Osteoblast (primary cell): ENCODE measurements at regions not wholly inside any gene's neighbourhood (a gene's known extent, or its start where the extent isn't known, plus 50 kb on each side); places are given as distances from the start of the nearest gene placed in this dataset.

Source experiments
- DNase-seq: peaks from one replicate; pipeline ENCODE4 v3.0.0; 2011; ENCODE audit warnings: low spot score, mixed read lengths; ENCODE audit not compliant: insufficient read length; ENCODE audit errors: missing footprints
- H2AFZ ChIP-seq: 2 replicates; pipeline ENCODE4 v1.6.0; 2011; ENCODE audit warnings: mild to moderate bottlenecking, low read length
- H3K27ac ChIP-seq: 2 replicates; pipeline ENCODE4 v1.5.1; 2011; ENCODE audit warnings: mild to moderate bottlenecking, low read depth, low read length, moderate library complexity
- H3K27me3 ChIP-seq: 2 replicates; pipeline ENCODE4 v1.6.0; 2012; ENCODE audit warnings: mild to moderate bottlenecking, control low read depth, inconsistent platforms, low read length, moderate library complexity; ENCODE audit not compliant: insufficient read depth
- H3K36me3 ChIP-seq: 2 replicates; pipeline ENCODE4 v1.5.1; 2011; ENCODE audit warnings: mild to moderate bottlenecking, low read length, control low read depth, moderate library complexity; ENCODE audit not compliant: insufficient read depth
- H3K4me1 ChIP-seq: 2 replicates; pipeline ENCODE4 v1.5.1; 2011; ENCODE audit warnings: mild to moderate bottlenecking, low read length, control low read depth, moderate library complexity; ENCODE audit not compliant: insufficient read depth
- H3K4me2 ChIP-seq: 2 replicates; pipeline ENCODE4 v1.6.0; 2011; ENCODE audit warnings: mild to moderate bottlenecking, low read length; ENCODE audit not compliant: insufficient read depth
- H3K4me3 ChIP-seq: fragments of 200-600 bp; sonication (generic); 3 replicates; pipeline ENCODE4 v1.5.1; 2012; ENCODE audit warnings: mild to moderate bottlenecking, low read length, inconsistent platforms; ENCODE audit not compliant: insufficient read depth
- H3K79me2 ChIP-seq: 2 replicates; pipeline ENCODE4 v1.6.0; 2012; ENCODE audit warnings: mild to moderate bottlenecking, low read length, control low read depth, inconsistent platforms; ENCODE audit not compliant: insufficient read depth
- H3K9me3 ChIP-seq: 2 replicates; pipeline ENCODE4 v1.5.1; 2011; ENCODE audit warnings: low read depth, low read length, control low read depth
- H4K20me1 ChIP-seq: 2 replicates; pipeline ENCODE4 v1.6.0; 2012; ENCODE audit warnings: mild to moderate bottlenecking, low read length, control low read depth; ENCODE audit not compliant: insufficient read depth
- TF ChIP-seq, protein P1 (sequence below): IDR thresholded peaks from 2 replicates; pipeline ENCODE4 v1.5.1; 2011; ENCODE audit warnings: mild to moderate bottlenecking, low read depth, low read length, moderate library complexity; ENCODE audit errors: extremely low read depth

DNA sequence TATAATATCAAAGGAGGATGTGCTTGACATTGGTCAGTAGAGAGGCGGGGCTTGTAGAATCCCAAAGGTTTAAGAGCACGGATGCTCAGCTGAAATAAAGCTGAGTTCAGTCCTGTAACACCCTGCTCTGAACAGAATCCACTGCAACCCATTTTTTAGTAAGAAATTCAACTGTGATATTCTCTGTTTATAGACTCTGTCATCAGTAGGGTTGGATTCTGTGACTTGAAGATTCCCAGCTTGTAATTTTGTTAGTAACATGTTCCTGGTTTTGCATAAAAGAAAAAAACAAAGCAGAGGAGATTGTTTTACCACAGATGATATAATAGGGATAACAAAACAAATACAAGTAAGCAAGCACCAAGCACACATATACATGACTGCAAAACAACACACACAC is 324.6 kb upstream of the NR2F2 start:
- Histone ChIP-seq H3K27me3 (no peaks in the 10 kb centered on the region), H3K27ac (no peak overlapping the region), H3K4me3 (no peak overlapping the region), H3K4me2 (no peak overlapping the region), H3K4me1 (no peaks in the 10 kb centered on the region), H4K20me1 (no peaks in the 10 kb centered on the region), H2AFZ (no peak overlapping the region), H3K36me3 (no peaks in the 10 kb centered on the region), H3K79me2 (no peaks in the 10 kb centered on the region), H3K9me3 (no peaks in the 10 kb centered on the region)
- TF ChIP-seq, protein P1, sequence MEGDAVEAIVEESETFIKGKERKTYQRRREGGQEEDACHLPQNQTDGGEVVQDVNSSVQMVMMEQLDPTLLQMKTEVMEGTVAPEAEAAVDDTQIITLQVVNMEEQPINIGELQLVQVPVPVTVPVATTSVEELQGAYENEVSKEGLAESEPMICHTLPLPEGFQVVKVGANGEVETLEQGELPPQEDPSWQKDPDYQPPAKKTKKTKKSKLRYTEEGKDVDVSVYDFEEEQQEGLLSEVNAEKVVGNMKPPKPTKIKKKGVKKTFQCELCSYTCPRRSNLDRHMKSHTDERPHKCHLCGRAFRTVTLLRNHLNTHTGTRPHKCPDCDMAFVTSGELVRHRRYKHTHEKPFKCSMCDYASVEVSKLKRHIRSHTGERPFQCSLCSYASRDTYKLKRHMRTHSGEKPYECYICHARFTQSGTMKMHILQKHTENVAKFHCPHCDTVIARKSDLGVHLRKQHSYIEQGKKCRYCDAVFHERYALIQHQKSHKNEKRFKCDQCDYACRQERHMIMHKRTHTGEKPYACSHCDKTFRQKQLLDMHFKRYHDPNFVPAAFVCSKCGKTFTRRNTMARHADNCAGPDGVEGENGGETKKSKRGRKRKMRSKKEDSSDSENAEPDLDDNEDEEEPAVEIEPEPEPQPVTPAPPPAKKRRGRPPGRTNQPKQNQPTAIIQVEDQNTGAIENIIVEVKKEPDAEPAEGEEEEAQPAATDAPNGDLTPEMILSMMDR, result no peak
- no peak for DNase-seq

DNA sequence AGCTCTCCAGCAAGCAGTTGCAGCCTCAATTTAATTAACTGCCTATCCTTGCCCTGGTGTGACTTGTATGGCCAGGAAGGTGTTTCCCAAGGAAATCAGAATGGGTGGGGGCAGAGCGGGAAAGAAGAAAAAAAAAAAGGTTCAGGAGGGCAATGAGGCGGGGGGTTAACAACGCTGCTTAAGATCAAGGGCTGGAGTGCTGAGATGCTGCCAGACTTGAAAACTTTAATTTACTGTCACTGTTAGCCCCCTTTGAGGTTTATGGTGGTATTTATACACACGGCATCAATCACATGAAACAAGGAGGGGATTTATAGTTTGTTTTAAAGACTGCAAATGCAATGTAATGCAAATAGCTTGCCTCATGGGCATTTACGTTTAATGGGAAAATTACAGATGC is 319.4 kb upstream of the NR2F2 start:
- no peaks in the 10 kb centered on the region for H3K79me2 ChIP-seq
- no peak for DNase-seq
- H2AFZ ChIP-seq, result no peak overlapping the region
- no peak overlapping the region for H3K4me3 ChIP-seq
- H3K27me3 ChIP-seq, result no peaks in the 10 kb centered on the region
- no peak overlapping the region for H3K4me2 ChIP-seq
- H3K4me1 ChIP-seq, result no peaks in the 10 kb centered on the region
- TF ChIP-seq, protein P1, result no peak
- no peak overlapping the region for H3K27ac ChIP-seq
- H3K9me3 ChIP-seq, result no peaks in the 10 kb centered on the region
- H4K20me1 ChIP-seq, result no peaks in the 10 kb centered on the region
- no peaks in the 10 kb centered on the region for H3K36me3 ChIP-seq

DNA sequence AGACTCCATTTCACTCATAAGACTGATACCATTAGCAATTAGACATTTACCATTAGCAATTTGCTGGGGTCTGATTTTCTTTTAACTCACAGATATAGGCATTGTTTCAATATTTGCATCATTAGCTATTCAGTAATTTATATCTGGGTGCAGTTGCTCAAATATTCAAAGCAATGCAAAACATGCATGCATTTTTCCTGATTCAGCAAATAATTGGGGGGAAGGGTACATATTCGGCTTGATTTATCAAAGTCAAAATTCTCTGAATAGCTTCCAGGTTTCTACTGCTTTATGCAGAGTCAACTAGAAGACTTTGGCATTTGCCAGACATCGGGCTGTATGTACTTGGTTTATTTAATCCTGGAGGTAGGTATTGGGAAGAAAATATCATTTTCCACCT is 315.6 kb upstream of the NR2F2 start:
- no peak overlapping the region for H3K4me2 ChIP-seq

DNA sequence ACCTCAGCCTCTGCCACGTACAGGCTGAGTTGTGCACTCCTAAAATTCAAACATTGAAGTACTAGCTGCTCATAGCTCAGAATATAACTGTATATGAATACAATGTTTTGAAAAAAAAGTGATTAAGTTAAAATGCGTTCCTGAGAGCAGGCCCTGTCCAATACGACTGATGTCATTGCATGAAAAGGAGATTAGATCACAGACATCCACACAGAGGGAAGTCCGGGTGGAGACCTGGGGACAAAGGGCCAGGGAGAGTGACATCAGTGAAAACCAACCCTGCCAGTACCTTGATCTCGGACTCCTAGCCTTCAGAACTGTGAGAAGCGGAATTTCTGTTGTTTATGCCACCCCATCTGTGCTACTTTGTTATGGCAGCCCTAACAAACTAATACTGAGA is 311.4 kb upstream of the NR2F2 start:
- Histone ChIP-seq H3K27ac (no peak overlapping the region), H3K36me3 (no peaks in the 10 kb centered on the region), H3K4me2 (no peak overlapping the region), H4K20me1 (no peaks in the 10 kb centered on the region), H3K4me1 (no peaks in the 10 kb centered on the region), H3K27me3 (no peaks in the 10 kb centered on the region), H2AFZ (no peak overlapping the region), H3K79me2 (no peaks in the 10 kb centered on the region), H3K4me3 (no peak overlapping the region), H3K9me3 (no peaks in the 10 kb centered on the region)
- TF ChIP-seq, protein P1, result no peak
- DNase-seq, result no peak

More for the DNA sequence above, 315.6 kb upstream of the NR2F2 start:
- Histone ChIP-seq H3K79me2 (no peaks in the 10 kb centered on the region), H3K27me3 (no peaks in the 10 kb centered on the region), H4K20me1 (no peaks in the 10 kb centered on the region), H3K36me3 (no peaks in the 10 kb centered on the region), H3K9me3 (no peaks in the 10 kb centered on the region), H3K4me3 (no peak overlapping the region), H3K4me1 (no peaks in the 10 kb centered on the region), H2AFZ (no peak overlapping the region), H3K27ac (no peak overlapping the region)
- TF ChIP-seq, protein P1, result no peak
- no peak for DNase-seq
